ENCODE measurements at regions not wholly inside any gene's neighbourhood (a gene's known extent, or its start where the extent isn't known, plus 50 kb on each side); places are given as distances from the start of the nearest gene placed in this dataset.

DNA sequence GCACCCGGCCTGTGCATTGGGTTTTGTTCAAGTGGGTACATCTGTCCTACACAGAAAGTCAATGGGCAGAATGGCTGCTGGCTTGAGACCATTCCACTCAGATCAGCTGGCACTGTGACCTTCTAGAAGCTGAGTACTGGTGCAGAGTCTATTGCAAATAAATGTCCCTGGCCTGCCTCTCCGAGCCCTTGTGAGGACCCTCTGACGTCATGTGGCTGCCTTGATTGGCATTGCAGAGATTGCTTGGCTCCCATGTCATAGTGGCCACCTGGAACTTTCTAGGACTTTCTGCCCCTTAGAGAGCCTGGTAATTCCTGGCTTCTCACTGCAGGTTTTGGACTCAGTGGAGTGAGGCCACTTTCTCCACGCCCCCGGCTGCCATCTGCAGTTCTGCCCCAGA is 211.3 kb downstream of the ENGASE start:
- TF ChIP-seq, protein P1, sequence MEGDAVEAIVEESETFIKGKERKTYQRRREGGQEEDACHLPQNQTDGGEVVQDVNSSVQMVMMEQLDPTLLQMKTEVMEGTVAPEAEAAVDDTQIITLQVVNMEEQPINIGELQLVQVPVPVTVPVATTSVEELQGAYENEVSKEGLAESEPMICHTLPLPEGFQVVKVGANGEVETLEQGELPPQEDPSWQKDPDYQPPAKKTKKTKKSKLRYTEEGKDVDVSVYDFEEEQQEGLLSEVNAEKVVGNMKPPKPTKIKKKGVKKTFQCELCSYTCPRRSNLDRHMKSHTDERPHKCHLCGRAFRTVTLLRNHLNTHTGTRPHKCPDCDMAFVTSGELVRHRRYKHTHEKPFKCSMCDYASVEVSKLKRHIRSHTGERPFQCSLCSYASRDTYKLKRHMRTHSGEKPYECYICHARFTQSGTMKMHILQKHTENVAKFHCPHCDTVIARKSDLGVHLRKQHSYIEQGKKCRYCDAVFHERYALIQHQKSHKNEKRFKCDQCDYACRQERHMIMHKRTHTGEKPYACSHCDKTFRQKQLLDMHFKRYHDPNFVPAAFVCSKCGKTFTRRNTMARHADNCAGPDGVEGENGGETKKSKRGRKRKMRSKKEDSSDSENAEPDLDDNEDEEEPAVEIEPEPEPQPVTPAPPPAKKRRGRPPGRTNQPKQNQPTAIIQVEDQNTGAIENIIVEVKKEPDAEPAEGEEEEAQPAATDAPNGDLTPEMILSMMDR (IDR thresholded peaks at IDR 0.05) = no peak
- TF ChIP-seq EP300 (IDR thresholded peaks at IDR 0.05) = no peak
- no peak for TF ChIP-seq POLR2AphosphoS5 (IDR thresholded peaks at IDR 0.05)
